Osteoblast (primary cell): ENCODE measurements at regions not wholly inside any gene's neighbourhood (a gene's known extent, or its start where the extent isn't known, plus 50 kb on each side); places are given as distances from the start of the nearest gene placed in this dataset.

Source experiments
- DNase-seq: peaks from one replicate; pipeline ENCODE4 v3.0.0; 2011; ENCODE audit warnings: low spot score, mixed read lengths; ENCODE audit not compliant: insufficient read length; ENCODE audit errors: missing footprints
- H2AFZ ChIP-seq: 2 replicates; pipeline ENCODE4 v1.6.0; 2011; ENCODE audit warnings: mild to moderate bottlenecking, low read length
- H3K27ac ChIP-seq: 2 replicates; pipeline ENCODE4 v1.5.1; 2011; ENCODE audit warnings: mild to moderate bottlenecking, low read depth, low read length, moderate library complexity
- H3K27me3 ChIP-seq: 2 replicates; pipeline ENCODE4 v1.6.0; 2012; ENCODE audit warnings: mild to moderate bottlenecking, control low read depth, inconsistent platforms, low read length, moderate library complexity; ENCODE audit not compliant: insufficient read depth
- H3K36me3 ChIP-seq: 2 replicates; pipeline ENCODE4 v1.5.1; 2011; ENCODE audit warnings: mild to moderate bottlenecking, low read length, control low read depth, moderate library complexity; ENCODE audit not compliant: insufficient read depth
- H3K4me1 ChIP-seq: 2 replicates; pipeline ENCODE4 v1.5.1; 2011; ENCODE audit warnings: mild to moderate bottlenecking, low read length, control low read depth, moderate library complexity; ENCODE audit not compliant: insufficient read depth
- H3K4me2 ChIP-seq: 2 replicates; pipeline ENCODE4 v1.6.0; 2011; ENCODE audit warnings: mild to moderate bottlenecking, low read length; ENCODE audit not compliant: insufficient read depth
- H3K4me3 ChIP-seq: fragments of 200-600 bp; sonication (generic); 3 replicates; pipeline ENCODE4 v1.5.1; 2012; ENCODE audit warnings: mild to moderate bottlenecking, low read length, inconsistent platforms; ENCODE audit not compliant: insufficient read depth
- H3K79me2 ChIP-seq: 2 replicates; pipeline ENCODE4 v1.6.0; 2012; ENCODE audit warnings: mild to moderate bottlenecking, low read length, control low read depth, inconsistent platforms; ENCODE audit not compliant: insufficient read depth
- H3K9me3 ChIP-seq: 2 replicates; pipeline ENCODE4 v1.5.1; 2011; ENCODE audit warnings: low read depth, low read length, control low read depth
- H4K20me1 ChIP-seq: 2 replicates; pipeline ENCODE4 v1.6.0; 2012; ENCODE audit warnings: mild to moderate bottlenecking, low read length, control low read depth; ENCODE audit not compliant: insufficient read depth
- CTCF ChIP-seq: IDR thresholded peaks from 2 replicates; pipeline ENCODE4 v1.5.1; 2011; ENCODE audit warnings: mild to moderate bottlenecking, low read depth, low read length, moderate library complexity; ENCODE audit errors: extremely low read depth

- Histone ChIP-seq H3K4me2 (no peak overlapping the region), H2AFZ (no peak overlapping the region), H3K79me2 (no peaks in the 10 kb centered on the region), H3K4me3 (no peak overlapping the region), H3K27ac (no peak overlapping the region), H4K20me1 (no peaks in the 10 kb centered on the region), H3K9me3 (no peaks in the 10 kb centered on the region), H3K4me1 (no peaks in the 10 kb centered on the region), H3K36me3 (no peaks in the 10 kb centered on the region), H3K27me3 (no peaks in the 10 kb centered on the region)
- DNase-seq = no peak
- TF ChIP-seq CTCF = no peak
Observed at GRCh38 chr2:144054911-144055310, 465.0 kb downstream of the ZEB2 start.

GRCh38 chr2:144052083-144052482 is 467.8 kb downstream of the ZEB2 start:
- Histone ChIP-seq H2AFZ (no peak overlapping the region), H3K27me3 (no peaks in the 10 kb centered on the region), H3K4me3 (no peak overlapping the region), H3K36me3 (no peaks in the 10 kb centered on the region), H3K79me2 (no peaks in the 10 kb centered on the region), H3K9me3 (no peaks in the 10 kb centered on the region), H3K4me1 (no peaks in the 10 kb centered on the region), H3K4me2 (no peak overlapping the region), H3K27ac (no peak overlapping the region), H4K20me1 (no peaks in the 10 kb centered on the region)
- no peak for TF ChIP-seq CTCF
- no peak for DNase-seq

- H4K20me1 ChIP-seq = no peaks in the 10 kb centered on the region
- H3K79me2 ChIP-seq = no peaks in the 10 kb centered on the region
- no peak overlapping the region for H3K4me2 ChIP-seq
- no peaks in the 10 kb centered on the region for H3K36me3 ChIP-seq
- H3K27me3 ChIP-seq = no peaks in the 10 kb centered on the region
- H3K27ac ChIP-seq = no peak overlapping the region
- no peak overlapping the region for H2AFZ ChIP-seq
- no peak for DNase-seq
- no peak for TF ChIP-seq CTCF
- no peak overlapping the region for H3K4me3 ChIP-seq
- no peaks in the 10 kb centered on the region for H3K9me3 ChIP-seq
- no peaks in the 10 kb centered on the region for H3K4me1 ChIP-seq
Observed at GRCh38 chr2:144049137-144049536, 470.8 kb downstream of the ZEB2 start.

- TF ChIP-seq CTCF = no peak
- Histone ChIP-seq H3K4me1 (no peaks in the 10 kb centered on the region), H3K27ac (no peak overlapping the region), H3K4me3 (no peak overlapping the region), H3K36me3 (no peaks in the 10 kb centered on the region), H3K4me2 (no peak overlapping the region), H3K79me2 (no peaks in the 10 kb centered on the region), H3K9me3 (no peaks in the 10 kb centered on the region), H3K27me3 (no peaks in the 10 kb centered on the region), H4K20me1 (no peaks in the 10 kb centered on the region), H2AFZ (no peak overlapping the region)
- peak; percentile 59 for DNase-seq
Observed at GRCh38 chr2:144048631-144049060, 471.3 kb downstream of the ZEB2 start.
